ENCODE measurements at regions not wholly inside any gene's neighbourhood (a gene's known extent, or its start where the extent isn't known, plus 50 kb on each side); places are given as distances from the start of the nearest gene placed in this dataset.

DNA sequence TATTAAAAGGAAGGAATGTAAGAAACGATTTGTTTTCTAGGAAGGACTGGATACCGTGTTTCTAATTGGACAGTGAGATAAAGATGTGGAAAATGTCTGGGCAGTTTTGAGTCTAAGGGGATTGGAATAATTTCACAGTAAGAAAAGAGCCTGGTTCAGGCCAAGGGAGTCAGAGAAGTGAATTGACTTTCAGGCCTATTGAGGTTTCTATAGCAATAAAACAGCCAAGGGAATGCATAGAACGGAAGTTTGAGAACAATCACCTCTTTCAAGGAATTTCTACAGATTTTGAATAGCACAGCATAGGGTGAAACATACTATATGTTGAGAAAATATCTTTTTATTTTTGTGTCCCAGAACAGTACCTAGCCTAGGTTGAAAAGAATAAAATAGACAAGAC, 271.6 kb upstream of the TRPM3 start:
- FAIRE-seq (no peak), DNase-seq (ENCODE audit: extremely low spot score, insufficient read length, low read depth) (no peak)

DNA sequence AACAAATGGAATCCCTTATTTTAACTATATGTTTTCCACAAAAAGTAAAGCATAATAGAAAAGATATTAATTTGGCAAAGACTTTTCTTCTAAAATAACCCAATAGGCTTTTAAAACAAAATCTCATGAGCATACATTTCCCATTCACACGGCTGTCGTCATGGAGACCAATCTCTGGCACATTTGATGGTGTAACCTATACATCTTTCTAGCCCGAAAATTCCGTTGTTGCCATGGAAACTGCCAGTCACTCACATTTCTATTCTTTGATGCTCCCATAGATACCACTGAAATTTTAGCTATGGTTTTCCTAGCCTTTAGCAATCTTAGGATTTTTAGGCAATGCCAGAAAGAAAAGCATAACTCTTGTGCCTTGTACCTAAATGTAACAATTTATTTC, 262.9 kb upstream of the TRPM3 start:
- DNase-seq (ENCODE audit: extremely low spot score, insufficient read length, low read depth) (no peak), FAIRE-seq (no peak)

DNA sequence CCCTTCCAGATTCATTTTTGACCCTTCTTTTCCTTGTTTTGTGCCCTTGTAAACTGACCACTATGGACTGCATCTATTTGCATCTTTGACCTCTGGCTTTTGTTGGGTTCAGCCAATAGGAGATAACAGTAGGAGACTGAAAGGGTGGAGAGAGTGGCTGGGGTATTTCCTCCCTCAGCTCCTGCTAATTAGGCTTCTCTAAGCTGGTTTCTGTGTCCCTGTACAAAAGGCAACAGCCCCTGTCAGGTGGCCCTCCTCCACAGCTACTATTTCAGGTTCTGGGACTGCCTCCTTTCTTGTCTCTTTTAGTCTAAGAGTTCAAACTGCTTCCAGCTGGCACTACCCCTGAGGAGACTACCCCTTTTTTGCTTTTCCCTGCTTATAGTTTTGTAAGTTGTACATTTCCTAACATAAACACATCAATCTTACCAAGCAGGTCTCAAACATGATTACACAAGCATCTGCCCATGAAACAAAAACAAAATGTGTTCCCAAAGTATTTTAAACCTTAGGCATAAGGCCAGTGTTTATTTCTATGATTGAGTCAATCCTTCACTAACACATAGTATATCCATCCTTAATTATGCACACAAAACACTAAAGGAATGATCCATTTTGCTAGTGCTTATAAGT, 262.0 kb upstream of the TRPM3 start:
- DNase-seq (ENCODE audit: extremely low spot score, insufficient read length, low read depth) (no peak), FAIRE-seq (no peak)

- FAIRE-seq (no peak), DNase-seq (ENCODE audit: extremely low spot score, insufficient read length, low read depth) (no peak)
These were observed 246.7 kb upstream of the TRPM3 start for GRCh38 chr9:71368157-71368556.

DNA sequence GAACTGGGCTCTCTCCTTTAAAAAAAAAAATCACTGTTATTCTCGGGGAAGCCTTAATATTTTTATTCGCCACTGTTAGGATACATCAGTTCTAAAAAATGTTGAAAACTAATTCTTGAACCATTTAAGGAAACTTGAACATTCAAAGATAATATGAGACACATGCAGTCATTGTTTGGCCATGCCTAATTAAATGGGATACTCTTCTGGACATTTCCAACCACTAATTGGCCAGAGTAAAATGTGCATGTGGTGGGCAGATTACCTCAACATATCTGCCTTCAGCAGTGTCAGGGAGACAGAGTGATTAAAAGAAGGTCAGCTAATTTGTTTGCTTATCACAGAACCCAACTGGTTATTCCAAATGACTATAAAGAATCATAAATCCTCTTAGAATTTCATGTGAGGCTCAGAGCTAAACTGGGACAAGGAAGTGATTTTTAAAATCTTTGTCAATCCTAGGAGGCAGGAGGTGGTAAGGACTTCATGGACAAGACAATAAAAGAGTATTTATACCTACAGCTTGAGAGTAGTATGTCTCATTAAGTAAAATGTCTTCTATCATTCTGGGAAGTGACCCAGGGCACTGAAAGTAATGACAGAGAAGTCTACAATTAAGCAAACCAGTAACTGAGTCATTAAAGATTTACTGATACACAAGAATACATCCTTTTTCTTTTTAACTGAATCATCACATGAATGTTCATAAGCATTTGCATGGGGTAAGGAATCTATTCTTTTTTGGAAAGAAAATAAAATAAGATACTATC, 242.9 kb upstream of the TRPM3 start:
- no peak for FAIRE-seq

GRCh38 chr9:71363286-71363961, 242.0 kb upstream of the TRPM3 start:
- no peak for DNase-seq (ENCODE audit: extremely low spot score, insufficient read length, low read depth)
- no peak for FAIRE-seq

More for the DNA sequence above, 242.9 kb upstream of the TRPM3 start:
- no peak for DNase-seq (ENCODE audit: extremely low spot score, insufficient read length, low read depth)

DNA sequence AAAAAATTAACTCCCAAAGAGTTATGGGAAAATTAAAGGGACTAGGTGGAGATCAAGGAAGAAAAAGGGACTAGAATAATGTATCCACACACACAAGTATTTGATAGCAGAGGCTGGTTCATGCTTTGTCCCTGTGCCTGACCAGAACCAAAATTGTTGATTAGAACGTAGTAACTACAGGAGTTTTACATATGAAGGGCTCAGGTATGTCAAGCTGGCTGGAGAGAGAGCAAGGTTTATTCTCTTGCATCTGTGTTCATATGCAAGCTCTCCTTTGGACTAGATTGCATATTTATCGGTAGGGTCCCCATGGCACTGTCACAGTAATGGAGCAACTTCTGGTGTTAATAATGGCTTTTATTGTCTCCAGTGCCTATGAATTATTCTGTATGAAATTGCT, 239.9 kb upstream of the TRPM3 start:
- FAIRE-seq: no peak

DNA sequence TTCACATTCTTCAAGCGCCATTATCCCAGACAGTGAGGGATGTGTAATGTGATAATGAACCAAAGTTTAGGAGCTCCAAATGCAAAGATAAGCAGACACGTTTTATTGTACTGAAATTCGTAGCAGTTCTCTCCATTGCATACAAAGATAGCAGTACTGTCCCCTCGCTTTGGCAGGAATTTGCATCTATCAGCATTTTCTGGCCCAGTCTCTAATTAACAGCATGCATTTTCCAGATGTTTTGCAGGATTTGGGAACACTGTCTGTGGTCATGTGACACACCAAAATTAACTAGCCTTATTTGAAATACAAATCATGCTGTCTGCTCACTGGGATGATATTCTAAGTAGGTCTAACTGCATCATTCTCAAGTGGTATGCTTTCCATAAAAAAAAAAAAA, 235.9 kb upstream of the TRPM3 start:
- DNase-seq (ENCODE audit: extremely low spot score, insufficient read length, low read depth): no peak
- no peak for FAIRE-seq

More for the DNA sequence above, 239.9 kb upstream of the TRPM3 start:
- DNase-seq (ENCODE audit: extremely low spot score, insufficient read length, low read depth): no peak

GRCh38 chr9:71355884-71356283, 234.5 kb upstream of the TRPM3 start:
- no peak for FAIRE-seq
- DNase-seq (ENCODE audit: extremely low spot score, insufficient read length, low read depth): no peak

DNA sequence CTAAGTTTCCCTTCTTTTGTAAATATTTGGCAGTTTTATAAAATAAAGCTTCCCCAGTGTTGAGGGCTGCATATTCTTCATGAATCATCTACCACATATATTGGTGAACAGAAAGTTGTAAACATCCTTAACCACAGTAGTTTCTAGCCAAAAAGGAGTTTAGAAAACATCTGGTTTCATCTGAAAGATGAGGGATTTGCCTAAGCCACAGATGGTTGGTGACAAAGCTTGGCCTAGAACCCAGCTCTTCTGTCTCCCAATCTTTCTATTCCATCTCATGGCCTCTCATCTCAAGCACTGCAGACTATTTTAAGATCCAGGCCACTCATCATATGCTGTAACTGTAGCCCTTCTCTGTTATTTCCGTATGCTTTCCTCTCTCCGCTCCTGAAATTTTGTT, 232.3 kb upstream of the TRPM3 start:
- no peak for FAIRE-seq
- no peak for DNase-seq (ENCODE audit: extremely low spot score, insufficient read length, low read depth)

GRCh38 chr9:71352837-71353236, 231.4 kb upstream of the TRPM3 start:
- no peak for DNase-seq (ENCODE audit: extremely low spot score, insufficient read length, low read depth)
- no peak for FAIRE-seq

- DNase-seq (ENCODE audit: extremely low spot score, insufficient read length, low read depth): no peak
- FAIRE-seq: no peak
These were observed 227.8 kb upstream of the TRPM3 start for GRCh38 chr9:71349218-71349617.

DNA sequence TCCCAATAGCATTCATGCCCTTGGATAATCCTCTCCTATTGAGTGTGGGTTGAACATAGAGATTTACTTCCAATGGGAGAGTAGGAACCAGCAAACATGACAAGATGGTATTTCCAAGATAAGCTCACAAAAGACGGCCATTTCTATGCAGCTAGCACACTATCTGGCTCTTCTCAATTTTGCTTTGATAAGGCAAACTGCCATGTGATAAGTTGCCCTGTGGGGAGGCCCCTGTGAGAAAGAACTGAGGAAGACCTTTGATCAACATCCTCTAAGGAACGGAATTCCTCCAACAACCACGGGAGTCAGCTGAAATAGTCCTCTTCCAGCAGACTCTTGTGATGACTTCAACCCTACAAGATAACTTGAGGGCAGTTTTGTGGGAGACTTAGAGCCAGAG, 211.9 kb upstream of the TRPM3 start:
- FAIRE-seq: no peak
- no peak for DNase-seq (ENCODE audit: extremely low spot score, insufficient read length, low read depth)

GRCh38 chr9:71331603-71332002, 210.2 kb upstream of the TRPM3 start:
- FAIRE-seq: no peak
- no peak for DNase-seq (ENCODE audit: extremely low spot score, insufficient read length, low read depth)

GRCh38 chr9:71329873-71330272, 208.5 kb upstream of the TRPM3 start:
- no peak for DNase-seq (ENCODE audit: extremely low spot score, insufficient read length, low read depth)
- FAIRE-seq: no peak

DNA sequence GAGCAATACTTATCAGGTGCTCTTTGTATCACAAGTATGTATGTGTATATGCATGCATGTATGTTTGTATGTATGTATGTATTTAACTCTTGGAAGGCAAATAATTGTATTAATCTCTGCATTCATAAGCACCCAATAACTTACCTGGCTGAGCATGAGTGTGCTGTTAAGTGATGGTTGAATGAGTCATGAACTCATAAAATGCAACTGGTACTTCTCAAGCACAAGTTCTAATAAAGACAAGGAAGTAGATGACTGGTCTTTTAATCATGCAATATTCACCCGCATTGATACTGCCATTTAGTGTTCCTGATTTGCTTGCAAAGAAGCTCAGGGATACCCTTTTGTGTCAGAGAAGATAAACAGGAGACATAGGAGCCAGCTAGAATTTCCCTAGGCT, 204.9 kb upstream of the TRPM3 start:
- DNase-seq (ENCODE audit: extremely low spot score, insufficient read length, low read depth) (no peak), FAIRE-seq (no peak)

GRCh38 chr9:71323357-71323756, 201.9 kb upstream of the TRPM3 start:
- FAIRE-seq: no peak
- no peak for DNase-seq (ENCODE audit: extremely low spot score, insufficient read length, low read depth)

DNA sequence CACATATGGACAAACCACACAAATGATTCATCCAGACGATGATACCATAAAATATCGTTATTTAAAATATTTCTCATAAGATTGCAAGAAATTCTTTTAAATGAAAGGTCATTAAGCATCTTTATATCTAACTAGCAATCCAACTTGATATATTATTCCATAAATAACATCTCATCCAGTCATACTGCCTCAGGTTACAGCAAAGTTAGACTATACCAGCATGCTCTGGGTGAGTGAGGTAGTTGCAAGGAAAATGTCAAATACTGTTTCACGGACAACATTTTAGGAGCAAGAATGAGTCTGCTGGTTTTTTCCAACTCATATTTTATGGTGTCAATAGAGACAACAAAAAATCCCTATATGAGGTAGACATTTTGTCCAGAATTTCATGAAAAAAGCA, 200.9 kb upstream of the TRPM3 start:
- FAIRE-seq: no peak

GRCh38 chr9:71308454-71308853, 187.0 kb upstream of the TRPM3 start:
- no peak for FAIRE-seq
- no peak for DNase-seq (ENCODE audit: extremely low spot score, insufficient read length, low read depth)

More for the DNA sequence above, 200.9 kb upstream of the TRPM3 start:
- no peak for DNase-seq (ENCODE audit: extremely low spot score, insufficient read length, low read depth)

DNA sequence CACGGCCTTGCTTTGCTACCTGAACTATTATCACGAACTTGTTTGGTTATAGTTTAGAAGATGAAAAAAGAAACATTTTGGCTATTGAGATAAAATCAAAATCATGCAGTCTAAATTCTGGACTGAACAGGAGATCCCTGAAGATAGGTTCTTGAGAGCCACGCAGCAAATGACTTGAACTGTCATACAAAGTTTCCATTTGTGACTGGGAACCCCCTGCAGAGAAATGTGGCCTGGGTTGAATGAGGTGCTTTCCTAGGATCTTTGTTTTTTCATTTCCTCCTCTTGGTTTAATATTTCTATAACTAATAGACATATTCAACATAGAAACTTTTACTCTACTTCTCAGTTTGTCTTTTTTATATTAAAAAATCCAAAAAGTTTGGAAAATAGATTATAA, 184.7 kb upstream of the TRPM3 start:
- DNase-seq (ENCODE audit: extremely low spot score, insufficient read length, low read depth) (no peak), FAIRE-seq (peak; percentile 76)

DNA sequence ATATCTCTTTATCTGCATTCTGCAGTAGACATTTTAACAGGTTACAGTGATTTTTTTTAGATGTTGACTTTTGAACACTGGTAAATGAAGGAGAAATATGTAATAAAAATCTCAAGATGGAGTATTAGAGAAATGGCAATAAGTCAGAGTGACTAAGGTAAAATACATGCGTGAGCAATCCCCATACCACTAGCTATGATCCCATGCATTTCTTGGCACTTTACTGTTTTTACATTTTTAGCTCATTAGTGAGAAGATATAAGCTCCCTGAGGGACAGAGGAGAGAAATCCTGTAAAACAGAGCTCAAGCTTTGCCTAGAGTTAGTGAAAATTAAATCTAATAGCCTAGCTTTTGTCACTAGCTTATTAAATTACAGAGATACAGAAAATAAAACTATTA, 181.9 kb upstream of the TRPM3 start:
- DNase-seq (ENCODE audit: extremely low spot score, insufficient read length, low read depth): no peak
- no peak for FAIRE-seq

Data from GM18507 (cell line).